ENCODE measurements at regions not wholly inside any gene's neighbourhood (a gene's known extent, or its start where the extent isn't known, plus 50 kb on each side); places are given as distances from the start of the nearest gene placed in this dataset.

DNA sequence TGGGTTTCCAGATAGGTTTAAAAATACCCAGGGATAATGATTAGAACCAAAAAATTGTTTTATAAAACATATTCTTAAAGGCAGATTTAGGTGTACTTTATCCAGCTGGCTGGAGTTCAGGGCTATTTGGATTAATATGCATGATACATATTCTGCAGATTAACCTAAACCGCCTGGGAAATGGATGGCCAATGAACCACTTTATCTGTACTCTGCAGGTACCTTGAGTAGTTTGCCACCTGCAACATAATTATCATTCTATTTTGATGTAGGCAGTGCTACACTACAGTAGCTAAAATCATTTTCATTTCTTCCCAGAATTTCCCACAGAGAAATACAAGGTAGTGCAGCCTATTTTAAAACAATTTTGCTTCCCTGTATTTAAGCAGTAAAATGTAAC, 683.2 kb upstream of the GNPDA2 start:
- no peak for TF ChIP-seq POLR2A (IDR thresholded peaks at IDR 0.05)
- TF ChIP-seq, protein P1, sequence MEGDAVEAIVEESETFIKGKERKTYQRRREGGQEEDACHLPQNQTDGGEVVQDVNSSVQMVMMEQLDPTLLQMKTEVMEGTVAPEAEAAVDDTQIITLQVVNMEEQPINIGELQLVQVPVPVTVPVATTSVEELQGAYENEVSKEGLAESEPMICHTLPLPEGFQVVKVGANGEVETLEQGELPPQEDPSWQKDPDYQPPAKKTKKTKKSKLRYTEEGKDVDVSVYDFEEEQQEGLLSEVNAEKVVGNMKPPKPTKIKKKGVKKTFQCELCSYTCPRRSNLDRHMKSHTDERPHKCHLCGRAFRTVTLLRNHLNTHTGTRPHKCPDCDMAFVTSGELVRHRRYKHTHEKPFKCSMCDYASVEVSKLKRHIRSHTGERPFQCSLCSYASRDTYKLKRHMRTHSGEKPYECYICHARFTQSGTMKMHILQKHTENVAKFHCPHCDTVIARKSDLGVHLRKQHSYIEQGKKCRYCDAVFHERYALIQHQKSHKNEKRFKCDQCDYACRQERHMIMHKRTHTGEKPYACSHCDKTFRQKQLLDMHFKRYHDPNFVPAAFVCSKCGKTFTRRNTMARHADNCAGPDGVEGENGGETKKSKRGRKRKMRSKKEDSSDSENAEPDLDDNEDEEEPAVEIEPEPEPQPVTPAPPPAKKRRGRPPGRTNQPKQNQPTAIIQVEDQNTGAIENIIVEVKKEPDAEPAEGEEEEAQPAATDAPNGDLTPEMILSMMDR (IDR thresholded peaks at IDR 0.05), result no peak
- TF ChIP-seq POLR2AphosphoS5 (IDR thresholded peaks at IDR 0.05), result no peak
